SK-N-SH treated with all-trans-retinoic acid at 6 μM for 48 hours (cell line): ENCODE measurements at regions not wholly inside any gene's neighbourhood (a gene's known extent, or its start where the extent isn't known, plus 50 kb on each side); places are given as distances from the start of the nearest gene placed in this dataset.

Experiments
- ATAC-seq: fragments of 200-7000 bp; cut with Tn5 transposase; 3 replicates; pipeline ENCODE4 v1.9.1; 2020; ENCODE audit warnings: mild to moderate bottlenecking, moderate library complexity
- ARNTL ChIP-seq: fragments of 450-650 bp; formaldehyde crosslinking; IDR thresholded peaks from 2 replicates; pipeline ENCODE4 v1.5.0; 2020; ENCODE audit warnings: low read depth, mild to moderate bottlenecking, moderate library complexity, borderline replicate concordance
- BACH2 ChIP-seq: fragments of 250-450 bp; sonication (Bioruptor Pico); IDR thresholded peaks from 2 replicates; pipeline ENCODE4 v1.9.0; 2021; ENCODE audit warnings: mild to moderate bottlenecking, borderline replicate concordance
- CREB5 ChIP-seq: fragments of 250-450 bp; sonication (Bioruptor Pico); IDR thresholded peaks from 2 replicates; pipeline ENCODE4 v1.5.1; 2020; ENCODE audit warnings: low read depth, mild to moderate bottlenecking, moderate library complexity
- CSDC2 ChIP-seq: fragments of 250-450 bp; sonication (Bioruptor Pico); IDR thresholded peaks from 2 replicates; pipeline ENCODE4 v1.5.0; 2020; ENCODE audit warnings: mild to moderate bottlenecking, moderate library complexity
- ESRRG ChIP-seq: fragments of 250-450 bp; sonication (Bioruptor Pico); IDR thresholded peaks from 2 replicates; pipeline ENCODE4 v1.6.1; 2021; ENCODE audit warnings: mild to moderate bottlenecking
- GLIS3 ChIP-seq: fragments of 250-450 bp; sonication (Bioruptor Pico); IDR thresholded peaks from 2 replicates; pipeline ENCODE4 v1.5.0; 2020; ENCODE audit warnings: mild to moderate bottlenecking, moderate library complexity
- ISL1 ChIP-seq: fragments of 250-450 bp; sonication (Bioruptor Pico); IDR thresholded peaks from 2 replicates; pipeline ENCODE4 v2.1.2; 2022; ENCODE audit warnings: mild to moderate bottlenecking, moderate library complexity
- OSR1 ChIP-seq: fragments of 250-450 bp; sonication (Bioruptor Pico); IDR thresholded peaks from 2 replicates; pipeline ENCODE4 v1.8.0; 2022; ENCODE audit warnings: moderate library complexity, mild to moderate bottlenecking, inconsistent platforms
- PATZ1 ChIP-seq: fragments of 250-450 bp; sonication (Bioruptor Pico); IDR thresholded peaks from 2 replicates; pipeline ENCODE4 v1.8.0; 2020; ENCODE audit warnings: mild to moderate bottlenecking, moderate library complexity, borderline replicate concordance
- POU6F1 ChIP-seq: fragments of 250-450 bp; sonication (Bioruptor Pico); IDR thresholded peaks from 2 replicates; pipeline ENCODE4 v1.8.0; 2021; ENCODE audit warnings: low read depth, mild to moderate bottlenecking, moderate library complexity, borderline replicate concordance
- PPARA ChIP-seq: fragments of 250-450 bp; sonication (Bioruptor Pico); IDR thresholded peaks from 2 replicates; pipeline ENCODE4 v1.5.0; 2020; ENCODE audit warnings: mild to moderate bottlenecking, borderline replicate concordance
- RARB ChIP-seq: fragments of 250-450 bp; sonication (Bioruptor Pico); IDR thresholded peaks from 2 replicates; pipeline ENCODE4 v1.8.0; 2021; ENCODE audit warnings: mild to moderate bottlenecking, moderate library complexity
- SNAI2 ChIP-seq: fragments of 250-450 bp; sonication (Bioruptor Pico); IDR thresholded peaks from 2 replicates; pipeline ENCODE4 v1.5.0; 2020; ENCODE audit warnings: mild to moderate bottlenecking, moderate library complexity
- TCF4 ChIP-seq: fragments of 250-450 bp; sonication (Bioruptor Pico); IDR thresholded peaks from 2 replicates; pipeline ENCODE4 v1.8.0; 2021; ENCODE audit warnings: mild to moderate bottlenecking, moderate library complexity, borderline replicate concordance
- TOX ChIP-seq: fragments of 250-450 bp; sonication (Bioruptor Pico); IDR thresholded peaks from 2 replicates; pipeline ENCODE4 v1.8.0; 2021; ENCODE audit warnings: mild to moderate bottlenecking, moderate library complexity, borderline replicate concordance
- ZC3H10 ChIP-seq: fragments of 250-450 bp; sonication (Bioruptor Pico); IDR thresholded peaks from 2 replicates; pipeline ENCODE4 v1.5.1; 2021; ENCODE audit warnings: mild to moderate bottlenecking, moderate library complexity
- ZFP3 ChIP-seq: fragments of 250-450 bp; sonication (Bioruptor Pico); IDR thresholded peaks from 2 replicates; pipeline ENCODE4 v1.5.0; 2020; ENCODE audit warnings: mild to moderate bottlenecking, moderate library complexity
- ZFP30 ChIP-seq: fragments of 450-650 bp; formaldehyde crosslinking; IDR thresholded peaks from 2 replicates; pipeline ENCODE4 v1.5.0; 2022; ENCODE audit warnings: mild to moderate bottlenecking, moderate library complexity
- ZNF565 ChIP-seq: fragments of 450-650 bp; formaldehyde crosslinking; conservative IDR thresholded peaks from 2 replicates; pipeline ENCODE4 v1.5.0; 2020; ENCODE audit warnings: low read depth, mild to moderate bottlenecking, moderate library complexity
- ZNF70 ChIP-seq: fragments of 450-650 bp; formaldehyde crosslinking; IDR thresholded peaks from 2 replicates; pipeline ENCODE4 v1.5.0; 2020; ENCODE audit warnings: mild to moderate bottlenecking, moderate library complexity
- ZNF8 ChIP-seq: fragments of 450-650 bp; formaldehyde crosslinking; IDR thresholded peaks from 2 replicates; pipeline ENCODE4 v1.5.0; 2020; ENCODE audit warnings: mild to moderate bottlenecking, moderate library complexity
- TF ChIP-seq, protein P1 (sequence below): fragments of 250-450 bp; sonication (Bioruptor Pico); IDR thresholded peaks from 2 replicates; pipeline ENCODE4 v1.5.1; 2021; ENCODE audit warnings: mild to moderate bottlenecking, moderate library complexity

GRCh38 chr6:53410508-53411258 lies 61.9 kb upstream of the ELOVL5 start:
- peak; percentile 98 for ATAC-seq
- no peak for TF ChIP-seq TOX (CRISPR knock-in tag)
- TF ChIP-seq ZFP30 (CRISPR knock-in tag): no peak
- TF ChIP-seq ESRRG: no peak
- no peak for TF ChIP-seq RARB (CRISPR knock-in tag)
- no peak for TF ChIP-seq SNAI2 (CRISPR knock-in tag)
- no peak for TF ChIP-seq ZNF565
- TF ChIP-seq TCF4 (CRISPR knock-in tag): no peak
- TF ChIP-seq ZC3H10: no peak
- TF ChIP-seq ZNF70: no peak

DNA sequence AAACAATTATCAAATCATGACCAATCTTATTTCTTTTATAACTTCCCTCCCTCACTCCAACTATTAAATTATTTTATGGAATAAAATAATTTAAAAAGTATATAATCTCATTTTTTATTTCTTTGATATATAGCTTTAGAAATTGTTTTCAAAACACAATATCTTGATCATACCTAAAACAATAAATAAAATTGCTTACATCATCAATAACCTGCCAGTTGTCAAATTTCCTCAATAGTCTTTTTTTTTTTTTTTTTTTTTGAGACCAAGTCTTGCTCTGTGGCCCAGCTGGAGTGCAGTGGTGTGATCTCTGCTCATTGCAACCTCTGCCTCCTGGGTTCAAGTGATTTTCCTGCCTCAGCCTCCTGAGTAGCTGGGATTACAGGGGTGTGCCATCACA lies 60.1 kb upstream of the ELOVL5 start:
- no peak for ATAC-seq
- TF ChIP-seq ESRRG: no peak
- TF ChIP-seq POU6F1 (CRISPR knock-in tag): no peak
- no peak for TF ChIP-seq ZC3H10
- no peak for TF ChIP-seq PPARA (CRISPR knock-in tag)
- TF ChIP-seq GLIS3: no peak
- no peak for TF ChIP-seq OSR1 (CRISPR knock-in tag)
- TF ChIP-seq SNAI2 (CRISPR knock-in tag): no peak
- no peak for TF ChIP-seq ZNF8
- no peak for TF ChIP-seq ISL1 (CRISPR knock-in tag)
- no peak for TF ChIP-seq BACH2 (CRISPR knock-in tag)
- no peak for TF ChIP-seq ZNF565
- no peak for TF ChIP-seq TCF4 (CRISPR knock-in tag)
- TF ChIP-seq CSDC2 (CRISPR knock-in tag): no peak
- TF ChIP-seq RARB (CRISPR knock-in tag): no peak
- TF ChIP-seq ARNTL (CRISPR knock-in tag): no peak
- no peak for TF ChIP-seq ZFP30 (CRISPR knock-in tag)
- no peak for TF ChIP-seq ZNF70
- TF ChIP-seq CREB5 (CRISPR knock-in tag): no peak
- TF ChIP-seq, protein P1, sequence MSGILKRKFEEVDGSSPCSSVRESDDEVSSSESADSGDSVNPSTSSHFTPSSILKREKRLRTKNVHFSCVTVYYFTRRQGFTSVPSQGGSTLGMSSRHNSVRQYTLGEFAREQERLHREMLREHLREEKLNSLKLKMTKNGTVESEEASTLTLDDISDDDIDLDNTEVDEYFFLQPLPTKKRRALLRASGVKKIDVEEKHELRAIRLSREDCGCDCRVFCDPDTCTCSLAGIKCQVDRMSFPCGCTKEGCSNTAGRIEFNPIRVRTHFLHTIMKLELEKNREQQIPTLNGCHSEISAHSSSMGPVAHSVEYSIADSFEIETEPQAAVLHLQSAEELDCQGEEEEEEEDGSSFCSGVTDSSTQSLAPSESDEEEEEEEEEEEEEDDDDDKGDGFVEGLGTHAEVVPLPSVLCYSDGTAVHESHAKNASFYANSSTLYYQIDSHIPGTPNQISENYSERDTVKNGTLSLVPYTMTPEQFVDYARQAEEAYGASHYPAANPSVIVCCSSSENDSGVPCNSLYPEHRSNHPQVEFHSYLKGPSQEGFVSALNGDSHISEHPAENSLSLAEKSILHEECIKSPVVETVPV (CRISPR knock-in tag): no peak
- no peak for TF ChIP-seq PATZ1 (CRISPR knock-in tag)

- TF ChIP-seq ZC3H10 (no peak), ZFP3 (peak; percentile 74; the same call in 1 of the 2 replicates)
- ATAC-seq: no peak
These were observed 50.2 kb upstream of the ELOVL5 start for GRCh38 chr6:53399027-53399344.

GRCh38 chr6:53398247-53399026 lies 49.7 kb upstream of the ELOVL5 start:
- no peak for ATAC-seq
- no peak for TF ChIP-seq PPARA (CRISPR knock-in tag)
- TF ChIP-seq TOX (CRISPR knock-in tag): no peak
- no peak for TF ChIP-seq BACH2 (CRISPR knock-in tag)
- no peak for TF ChIP-seq ZFP30 (CRISPR knock-in tag)
- no peak for TF ChIP-seq ZNF565
- TF ChIP-seq PATZ1 (CRISPR knock-in tag): no peak
- no peak for TF ChIP-seq OSR1 (CRISPR knock-in tag)
- no peak for TF ChIP-seq ZNF8
- no peak for TF ChIP-seq SNAI2 (CRISPR knock-in tag)
- no peak for TF ChIP-seq POU6F1 (CRISPR knock-in tag)
- TF ChIP-seq ESRRG: no peak
- TF ChIP-seq CSDC2 (CRISPR knock-in tag): no peak
- TF ChIP-seq ZFP3: no peak
- TF ChIP-seq, protein P1 (CRISPR knock-in tag): no peak
- TF ChIP-seq ZNF70: no peak
- no peak for TF ChIP-seq ARNTL (CRISPR knock-in tag)
